ENCODE measurements at regions not wholly inside any gene's neighbourhood (a gene's known extent, or its start where the extent isn't known, plus 50 kb on each side); places are given as distances from the start of the nearest gene placed in this dataset.

- peaks cover 70% of the 10 kb centered on the region for H3K27me3 ChIP-seq (ENCODE audit: low read depth)
- intact Hi-C loops (cut with micrococcal nuclease): no loop called here
- TF ChIP-seq CTCF (IDR thresholded peaks at IDR 0.05; ENCODE audit: borderline replicate concordance): no peak
- no peaks in the 10 kb centered on the region for H3K36me3 ChIP-seq
- no peak overlapping the region for H3K27ac ChIP-seq (replicated peaks)
- H3K4me1 ChIP-seq: no peaks in the 10 kb centered on the region
- H3K9me3 ChIP-seq (replicated peaks): peaks cover 12% of the 10 kb centered on the region
- no peak overlapping the region for H3K4me3 ChIP-seq
- no peak for DNase-seq
These were observed 74.0 kb downstream of the DMRTA2 start for GRCh38 chr1:50349242-50349565.

GRCh38 chr1:50348449-50349241 lies 74.6 kb downstream of the DMRTA2 start:
- peak; percentile 91 for TF ChIP-seq CTCF (IDR thresholded peaks at IDR 0.05; ENCODE audit: borderline replicate concordance)
- no peak for DNase-seq
- H3K36me3 ChIP-seq: no peaks in the 10 kb centered on the region
- intact Hi-C loops (cut with micrococcal nuclease): no loop called here
- no peak overlapping the region for H3K27ac ChIP-seq (replicated peaks)
- no peak overlapping the region for H3K4me3 ChIP-seq
- H3K4me1 ChIP-seq: no peaks in the 10 kb centered on the region
- peaks cover 75% of the 10 kb centered on the region for H3K27me3 ChIP-seq (ENCODE audit: low read depth)
- H3K9me3 ChIP-seq (replicated peaks): peaks cover 12% of the 10 kb centered on the region

GRCh38 chr1:50347933-50348332 lies 75.3 kb downstream of the DMRTA2 start:
- TF ChIP-seq CTCF (IDR thresholded peaks at IDR 0.05; ENCODE audit: borderline replicate concordance): no peak

GRCh38 chr1:50346621-50347020 lies 76.6 kb downstream of the DMRTA2 start:
- Histone ChIP-seq H3K27ac (replicated peaks) (no peak overlapping the region), H3K9me3 (replicated peaks) (peaks cover 12% of the 10 kb centered on the region), H3K36me3 (no peaks in the 10 kb centered on the region), H3K27me3 (ENCODE audit: low read depth) (peaks cover 92% of the 10 kb centered on the region), H3K4me3 (no peak overlapping the region), H3K4me1 (no peaks in the 10 kb centered on the region)
- TF ChIP-seq CTCF (IDR thresholded peaks at IDR 0.05; ENCODE audit: borderline replicate concordance): no peak
- DNase-seq: no peak
- intact Hi-C loops (cut with micrococcal nuclease): no loop called here

More at GRCh38 chr1:50347933-50348332, 75.3 kb downstream of the DMRTA2 start:
- H3K36me3 ChIP-seq: no peaks in the 10 kb centered on the region
- H3K9me3 ChIP-seq (replicated peaks): peaks cover 12% of the 10 kb centered on the region
- peaks cover 83% of the 10 kb centered on the region for H3K27me3 ChIP-seq (ENCODE audit: low read depth)
- intact Hi-C loops (cut with micrococcal nuclease): no loop called here
- no peaks in the 10 kb centered on the region for H3K4me1 ChIP-seq
- H3K27ac ChIP-seq (replicated peaks): no peak overlapping the region
- no peak overlapping the region for H3K4me3 ChIP-seq
- DNase-seq: no peak

- TF ChIP-seq CTCF (IDR thresholded peaks at IDR 0.05; ENCODE audit: borderline replicate concordance): no peak
- H3K36me3 ChIP-seq: no peaks in the 10 kb centered on the region
- H3K4me1 ChIP-seq: no peaks in the 10 kb centered on the region
- peaks cover 96% of the 10 kb centered on the region for H3K27me3 ChIP-seq (ENCODE audit: low read depth)
- intact Hi-C loops (cut with micrococcal nuclease): no loop called here
- no peak for DNase-seq
- peaks cover 12% of the 10 kb centered on the region for H3K9me3 ChIP-seq (replicated peaks)
- H3K27ac ChIP-seq (replicated peaks): no peak overlapping the region
- H3K4me3 ChIP-seq: no peak overlapping the region
These were observed 79.9 kb downstream of the DMRTA2 start for GRCh38 chr1:50343323-50343722.

Measured in left ventricle myocardium inferior (tissue), 1 donor.